Right lobe of liver (tissue), 6 donors: ENCODE measurements at regions not wholly inside any gene's neighbourhood (a gene's known extent, or its start where the extent isn't known, plus 50 kb on each side); places are given as distances from the start of the nearest gene placed in this dataset.

Source experiments
- ATAC-seq, 4 donors: fragments of 200-7000 bp; cut with Tn5 transposase; one replicate each; pipeline ENCODE4 v1.9.1; 2020; ENCODE audit warnings: mild to moderate bottlenecking in 4 of 4, moderate library complexity in 4 of 4
- DNase-seq, 3 donors: peaks; one replicate each; pipeline ENCODE4 v3.0.0-alpha.2; 2020
- H3K27ac ChIP-seq, 3 donors: fragments of 200-600 bp; one replicate each; pipeline ENCODE4 v1.8.0; 2022
- H3K27me3 ChIP-seq, 2 donors: fragments of 200-600 bp; one replicate each; pipeline ENCODE4 v1.8.0; 2022
- H3K36me3 ChIP-seq, 4 donors: fragments of 200-600 bp; sonication (generic) in 1 of 4; one replicate each; pipeline versions ENCODE4 v1.5.1 to v1.8.0; 2017 to 2022; ENCODE audit warnings: control low read depth in 1 of 4
- H3K4me1 ChIP-seq, 4 donors: fragments of 200-600 bp; sonication (generic) in 1 of 4; one replicate each; pipeline versions ENCODE4 v1.5.1 to v1.8.0; 2017 to 2022; ENCODE audit warnings: control low read depth in 1 of 4
- H3K4me3 ChIP-seq, 3 donors: fragments of 200-600 bp; one replicate each; pipeline ENCODE4 v1.8.0; 2022
- H3K9me3 ChIP-seq, 4 donors: fragments of 200-600 bp; sonication (generic) in 1 of 4; one replicate each; pipeline versions ENCODE4 v1.5.1 to v1.8.0; 2017 to 2022; ENCODE audit warnings: control low read depth in 1 of 4
- POLR2A ChIP-seq: fragments of 450-650 bp; IDR thresholded peaks from one replicate; pipeline ENCODE4 v1.6.1; 2017; ENCODE audit warnings: antibody characterized with exemption, mild to moderate bottlenecking
- WGBS: methylation state at CpG from one replicate; pipeline ENCODE4 v1.1.6; 2018; ENCODE audit warnings: low coverage, low lambda C conversion rate; ENCODE audit not compliant: insufficient coverage; ENCODE audit errors: missing lambda C conversion rate; 5-methylcytosine and 5-hydroxymethylcytosine counted together
- intact Hi-C, 2 donors: fragments of 100-400 bp; cut with DNase I; formaldehyde crosslinking; loops; one replicate each; pipeline versions ENCODE4 v1.11.2 to v1.14.1; 2022
- TF ChIP-seq, protein P1 (sequence below), 4 donors: fragments of 200-600 bp in 3 of 4; fragments of 450-650 bp in 1 of 4; IDR thresholded peaks; one replicate each; pipeline versions ENCODE4 v1.5.1 to v1.8.0; 2016 to 2022; ENCODE audit warnings: antibody characterized with exemption in 4 of 4, mild to moderate bottlenecking in 2 of 4
- donor health status: DM: no; HTN: yes; CAD: no.
- donor health status: DM: no; HTN: no; CAD: no.
- donor health status: DM: no; HTN: no; CAD: no.
- donor health status: DM: no; HTN: yes; CAD: no.
- donor health status: DM: no; HTN: yes; CAD: no.

DNA sequence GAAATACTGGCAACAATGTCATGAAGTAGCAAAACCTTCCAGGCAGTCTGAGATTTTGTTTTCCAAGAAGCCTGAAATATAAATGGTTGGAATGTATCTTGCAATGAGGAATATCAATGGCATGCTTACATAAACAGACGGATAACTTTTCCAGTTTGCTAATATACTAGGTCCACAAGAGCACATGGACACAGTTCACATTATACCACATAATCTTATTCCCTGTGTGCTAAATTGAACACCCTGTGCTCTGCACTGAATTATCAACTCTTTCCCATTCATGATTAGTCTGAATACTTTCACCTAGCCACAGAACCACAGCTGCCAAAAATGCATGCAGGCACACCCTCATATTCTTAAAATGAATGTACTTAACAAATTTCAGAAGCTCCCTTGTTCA, 274.3 kb downstream of the COL12A1 start:
- DNase-seq: no peak
- H3K9me3 ChIP-seq: no peaks in the 10 kb centered on the region
- TF ChIP-seq, protein P1, sequence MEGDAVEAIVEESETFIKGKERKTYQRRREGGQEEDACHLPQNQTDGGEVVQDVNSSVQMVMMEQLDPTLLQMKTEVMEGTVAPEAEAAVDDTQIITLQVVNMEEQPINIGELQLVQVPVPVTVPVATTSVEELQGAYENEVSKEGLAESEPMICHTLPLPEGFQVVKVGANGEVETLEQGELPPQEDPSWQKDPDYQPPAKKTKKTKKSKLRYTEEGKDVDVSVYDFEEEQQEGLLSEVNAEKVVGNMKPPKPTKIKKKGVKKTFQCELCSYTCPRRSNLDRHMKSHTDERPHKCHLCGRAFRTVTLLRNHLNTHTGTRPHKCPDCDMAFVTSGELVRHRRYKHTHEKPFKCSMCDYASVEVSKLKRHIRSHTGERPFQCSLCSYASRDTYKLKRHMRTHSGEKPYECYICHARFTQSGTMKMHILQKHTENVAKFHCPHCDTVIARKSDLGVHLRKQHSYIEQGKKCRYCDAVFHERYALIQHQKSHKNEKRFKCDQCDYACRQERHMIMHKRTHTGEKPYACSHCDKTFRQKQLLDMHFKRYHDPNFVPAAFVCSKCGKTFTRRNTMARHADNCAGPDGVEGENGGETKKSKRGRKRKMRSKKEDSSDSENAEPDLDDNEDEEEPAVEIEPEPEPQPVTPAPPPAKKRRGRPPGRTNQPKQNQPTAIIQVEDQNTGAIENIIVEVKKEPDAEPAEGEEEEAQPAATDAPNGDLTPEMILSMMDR (IDR thresholded peaks at IDR 0.05): no peak
- no peak for TF ChIP-seq POLR2A
- H3K4me1 ChIP-seq: no peaks in the 10 kb centered on the region
- H3K4me3 ChIP-seq: no peak overlapping the region
- intact Hi-C loops: no loop called here
- 45% methylated on average over 1 of the region's 1 CpG for WGBS
- no peak overlapping the region for H3K27ac ChIP-seq
- ATAC-seq: no peak
- H3K27me3 ChIP-seq: no peaks in the 10 kb centered on the region
- H3K36me3 ChIP-seq: no peaks in the 10 kb centered on the region

DNA sequence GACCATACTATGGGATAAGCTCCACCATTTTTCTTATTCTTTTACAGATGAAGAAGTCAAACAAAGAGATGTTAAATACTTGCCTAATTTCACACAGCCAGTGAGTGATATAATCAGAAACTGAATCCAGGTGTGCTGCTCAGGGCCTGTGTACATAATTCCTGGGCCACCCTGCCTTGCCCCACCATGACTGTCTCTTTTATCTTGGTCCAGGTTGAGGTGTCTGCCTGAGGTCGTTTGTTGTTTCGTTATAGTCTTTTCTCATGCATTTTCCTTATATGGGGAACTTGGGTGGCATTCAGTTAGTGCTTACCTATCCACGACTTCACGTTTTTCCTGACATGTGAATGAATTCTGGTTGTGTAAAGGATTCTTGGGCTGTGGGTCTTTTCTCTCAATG, 277.6 kb downstream of the COL12A1 start:
- intact Hi-C loops: no loop called here
- no peak overlapping the region for H3K4me3 ChIP-seq
- no peaks in the 10 kb centered on the region for H3K4me1 ChIP-seq
- ATAC-seq (no peak), DNase-seq (no peak)
- no peaks in the 10 kb centered on the region for H3K27me3 ChIP-seq
- TF ChIP-seq POLR2A: no peak
- TF ChIP-seq, protein P1 (IDR thresholded peaks at IDR 0.05): no peak
- WGBS: 36% methylated on average over 4 of the region's 4 CpGs
- no peaks in the 10 kb centered on the region for H3K9me3 ChIP-seq
- H3K36me3 ChIP-seq: no peaks in the 10 kb centered on the region
- H3K27ac ChIP-seq: no peak overlapping the region

DNA sequence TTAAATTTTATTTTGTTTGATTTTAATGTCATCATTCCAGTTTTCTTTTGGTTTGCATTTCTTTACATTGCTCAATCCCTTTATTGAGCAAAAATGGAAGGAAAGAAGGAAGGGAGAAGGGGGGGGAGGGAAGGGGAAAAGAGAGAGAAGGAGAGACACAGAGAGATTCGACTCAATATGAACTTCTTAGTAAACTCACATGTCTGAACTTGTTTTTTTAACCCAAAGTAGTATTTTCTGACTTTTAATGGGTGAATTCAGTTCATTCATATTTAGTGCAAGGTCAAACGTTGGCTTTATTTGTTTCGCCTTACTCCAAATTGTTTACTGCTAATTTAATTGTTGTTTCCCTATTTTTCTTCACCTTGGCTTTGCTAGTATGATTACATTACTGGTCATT, 278.6 kb downstream of the COL12A1 start:
- H3K4me3 ChIP-seq: no peak overlapping the region
- TF ChIP-seq, protein P1 (IDR thresholded peaks at IDR 0.05): no peak
- TF ChIP-seq POLR2A: no peak
- no peaks in the 10 kb centered on the region for H3K27me3 ChIP-seq
- DNase-seq: no peak
- intact Hi-C loops: no loop called here
- H3K36me3 ChIP-seq: no peaks in the 10 kb centered on the region
- no peaks in the 10 kb centered on the region for H3K4me1 ChIP-seq
- WGBS: 62% methylated on average over 3 of the region's 3 CpGs
- ATAC-seq: no peak
- H3K27ac ChIP-seq: no peak overlapping the region
- H3K9me3 ChIP-seq: no peaks in the 10 kb centered on the region

DNA sequence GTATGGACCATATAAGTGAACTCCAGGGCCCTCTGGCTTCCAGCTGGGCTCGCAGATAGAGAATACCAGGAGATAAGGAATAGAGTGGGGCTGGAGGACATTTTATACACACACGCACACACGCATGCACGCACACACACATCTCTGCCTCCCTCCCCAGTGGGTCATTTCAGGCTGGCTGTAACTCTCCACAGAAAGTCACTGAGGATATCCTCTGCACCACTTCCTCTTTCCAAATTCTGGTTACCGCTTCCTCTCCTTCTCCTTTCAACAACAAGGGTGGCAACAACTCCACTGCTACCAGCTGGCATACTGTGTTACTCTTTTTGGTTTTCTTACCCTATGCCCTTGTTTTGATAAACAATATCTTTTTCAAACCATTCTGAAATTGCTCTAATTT, 280.2 kb downstream of the COL12A1 start:
- no peak overlapping the region for H3K27ac ChIP-seq
- 23% methylated on average over 3 of the region's 5 CpGs for WGBS
- DNase-seq: no peak

More for the DNA sequence above, 280.2 kb downstream of the COL12A1 start:
- TF ChIP-seq, protein P1 (IDR thresholded peaks at IDR 0.05): no peak
- no peak for TF ChIP-seq POLR2A
- Histone ChIP-seq H3K27me3 (no peaks in the 10 kb centered on the region), H3K36me3 (no peaks in the 10 kb centered on the region), H3K4me3 (no peak overlapping the region), H3K9me3 (no peaks in the 10 kb centered on the region), H3K4me1 (no peaks in the 10 kb centered on the region)
- intact Hi-C loops: no loop called here
- peak; percentile 17 to 42 (median 39) for ATAC-seq
